Kasumi-1 (cell line): ENCODE measurements at regions not wholly inside any gene's neighbourhood (a gene's known extent, or its start where the extent isn't known, plus 50 kb on each side); places are given as distances from the start of the nearest gene placed in this dataset.

ENCODE experiments used
- DNase-seq, 2 experiments: peaks; one replicate each; lab custom pipeline; 2025; lab: John Stamatoyannopoulos, UW

DNA sequence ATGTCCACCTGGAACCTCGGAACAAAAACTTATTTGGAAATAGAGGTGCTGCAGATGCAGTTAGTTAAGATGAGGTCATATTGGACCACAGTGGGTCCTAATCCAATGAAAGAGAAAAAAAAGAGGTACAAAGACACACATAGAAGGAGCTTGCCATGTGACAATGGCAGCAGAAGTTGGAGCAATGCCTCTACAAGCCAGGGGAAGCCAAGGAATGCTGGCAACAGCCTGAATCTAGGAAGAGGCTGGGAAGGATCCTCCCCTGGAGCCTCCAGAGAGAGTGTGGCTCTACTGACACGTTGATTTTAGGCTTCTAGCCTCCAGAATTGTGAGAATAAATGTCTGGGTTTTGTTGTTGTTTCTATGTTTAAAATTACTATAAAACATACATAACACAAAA, 521.8 kb upstream of the CCDC196 start:
- DNase-seq = no peak

DNA sequence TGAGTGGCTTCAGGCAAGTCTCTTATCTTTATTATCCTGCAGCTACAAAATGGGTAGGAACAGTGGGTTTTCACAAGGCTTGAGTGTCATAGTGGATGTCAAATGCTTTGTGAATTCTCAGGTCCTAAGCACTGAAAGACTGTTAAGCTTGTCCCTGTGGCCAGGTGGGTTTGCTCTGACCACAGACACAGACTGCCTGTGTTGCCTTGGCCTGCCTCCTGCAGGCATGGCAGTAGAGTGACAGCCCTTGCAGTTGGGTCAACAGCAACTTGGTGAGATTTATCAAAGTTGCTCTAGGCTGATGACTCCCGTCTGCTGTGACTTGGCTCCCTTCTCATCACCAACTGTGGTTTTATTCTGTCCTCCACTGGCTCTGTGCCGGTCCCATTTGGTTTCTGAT, 520.0 kb upstream of the CCDC196 start:
- no peak for DNase-seq

DNA sequence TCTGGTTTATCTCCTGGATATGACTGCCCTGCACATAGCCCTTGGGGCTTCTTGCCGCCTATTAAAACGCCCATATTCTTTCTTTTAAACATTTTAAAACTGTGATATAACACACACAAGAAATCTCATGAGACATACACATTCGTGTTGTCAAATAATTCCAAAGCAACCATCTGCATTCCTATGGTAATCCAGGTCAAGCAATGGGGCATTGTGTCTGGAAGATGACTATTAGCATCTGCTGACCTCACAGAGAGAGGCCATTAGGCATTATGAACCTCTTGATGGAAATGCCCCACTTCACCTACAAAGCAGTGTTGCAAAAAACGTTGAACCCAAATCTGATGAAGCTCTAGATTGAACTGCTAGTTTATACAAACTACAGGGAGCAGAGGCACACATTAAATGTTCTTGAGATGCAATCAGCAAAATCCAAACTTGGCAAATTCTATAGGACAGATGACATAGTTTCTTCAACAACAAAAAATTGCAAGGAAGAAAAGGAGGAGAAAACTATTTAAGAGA, 513.8 kb upstream of the CCDC196 start:
- DNase-seq = no peak

DNA sequence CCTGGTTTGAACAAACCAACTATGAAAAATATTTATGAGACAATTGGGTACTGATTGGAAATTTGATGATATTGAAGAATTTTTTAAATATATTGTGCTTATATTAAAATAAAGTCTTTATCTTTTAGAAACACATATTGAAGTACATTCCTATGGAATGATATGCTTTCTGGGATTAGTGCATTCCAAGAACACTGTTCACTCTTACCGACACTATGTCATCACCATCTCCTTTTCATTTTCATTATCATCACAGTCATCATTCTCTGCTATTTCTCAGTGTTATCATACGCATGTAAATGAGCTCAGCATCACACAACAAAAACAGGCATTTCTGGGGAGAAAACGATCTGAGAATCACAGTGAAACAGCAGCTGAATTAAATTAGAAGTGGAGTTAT, 513.3 kb upstream of the CCDC196 start:
- DNase-seq = no peak

DNA sequence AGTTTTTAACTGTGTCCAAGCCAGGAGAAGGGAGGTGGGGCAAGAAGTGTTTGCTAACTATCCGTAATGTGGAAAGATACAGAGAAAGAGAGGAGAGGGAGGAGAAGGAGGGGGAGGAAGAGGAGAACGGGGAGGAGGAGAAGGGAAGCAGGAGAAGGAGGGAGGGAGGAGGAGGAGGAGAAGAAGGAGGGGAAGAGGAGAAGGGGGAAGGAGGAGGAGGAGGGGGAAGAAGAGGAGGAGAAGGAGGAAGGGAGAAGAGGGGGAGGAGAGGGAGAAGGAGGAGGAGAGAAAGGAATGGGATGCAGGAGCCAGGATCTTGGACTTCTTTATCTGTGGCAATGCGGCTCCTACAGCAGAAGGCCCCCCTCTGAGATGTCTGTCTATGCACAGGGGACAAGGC, 510.3 kb upstream of the CCDC196 start:
- DNase-seq = no peak

DNA sequence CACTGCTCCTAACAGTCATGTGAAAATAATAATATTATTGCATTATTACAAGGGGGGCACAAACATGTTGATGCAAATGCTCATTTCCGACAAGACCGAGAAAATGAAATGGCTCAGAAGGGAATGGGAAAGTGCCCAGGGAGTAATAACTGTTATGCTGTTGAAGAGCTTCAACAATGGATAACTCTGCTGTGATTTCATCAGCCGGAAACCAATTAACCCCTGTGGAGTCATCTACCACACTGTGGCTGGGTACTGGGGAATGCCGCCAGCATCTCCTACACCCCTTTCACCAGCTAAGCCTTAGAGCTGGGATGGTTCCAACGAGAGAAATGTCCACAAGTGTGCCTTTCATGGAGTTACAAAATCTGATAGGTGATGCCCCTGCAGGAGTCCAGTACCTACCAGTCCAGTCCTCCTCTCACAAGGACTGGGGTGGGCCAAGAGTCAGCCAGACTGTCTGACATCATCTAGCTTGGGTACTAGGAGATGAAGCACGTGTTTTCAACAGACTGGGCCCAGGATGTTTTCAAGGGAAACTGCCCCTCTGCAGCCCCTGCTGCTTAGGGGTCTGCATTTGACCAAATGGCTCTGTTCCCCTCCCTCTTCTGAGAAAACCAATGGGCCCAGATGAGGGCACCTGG, 509.3 kb upstream of the CCDC196 start:
- DNase-seq = no peak

DNA sequence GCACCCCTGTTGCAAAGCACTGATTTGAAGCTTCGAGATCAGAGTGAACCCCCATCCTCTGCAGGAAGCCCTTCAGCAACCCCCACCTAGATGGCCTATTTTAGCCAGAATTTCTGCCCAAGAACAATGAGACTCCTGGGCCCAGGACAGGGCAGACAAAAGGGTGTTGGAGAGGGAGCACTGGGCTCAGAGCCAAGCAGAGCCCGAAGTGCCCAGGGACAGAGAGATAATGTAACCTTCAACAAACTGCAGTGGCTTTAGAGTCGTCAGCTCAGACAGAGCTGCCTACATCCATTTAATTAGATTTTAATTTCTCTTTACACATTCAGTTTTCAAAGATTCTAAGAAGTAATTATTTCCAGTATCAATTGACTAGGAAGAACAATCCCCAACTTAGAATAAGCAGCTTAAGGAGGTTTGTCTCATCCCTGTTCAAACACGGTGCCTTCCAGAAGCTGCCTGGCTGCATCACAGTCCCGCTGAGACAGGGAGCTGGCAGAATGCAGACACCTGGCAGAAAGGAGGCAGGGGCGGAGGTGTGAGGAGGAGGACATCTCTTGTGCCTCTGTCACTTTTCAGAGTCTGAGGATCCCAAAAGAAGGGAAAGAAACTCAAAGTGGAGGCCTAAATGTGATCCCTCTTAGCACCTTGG, 504.9 kb upstream of the CCDC196 start:
- DNase-seq = no peak

DNA sequence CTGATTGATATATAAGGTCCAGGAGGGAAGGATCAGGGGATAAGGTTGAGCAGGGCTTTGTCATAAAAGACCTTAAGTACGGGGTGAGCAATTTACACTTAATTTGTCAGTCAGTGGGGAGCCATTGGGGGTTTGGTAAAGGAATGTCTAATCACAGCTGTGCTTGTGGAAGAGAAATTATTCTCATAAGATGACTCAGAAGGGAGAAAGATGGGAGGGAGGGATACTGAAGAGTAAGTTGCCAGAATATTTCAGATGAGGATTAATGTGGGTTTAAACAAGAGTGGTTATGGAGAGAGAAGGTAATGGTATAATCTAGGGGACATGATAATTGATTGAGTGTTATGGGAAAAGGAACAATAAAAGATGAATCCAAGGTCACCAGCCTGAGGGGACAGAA, 500.1 kb upstream of the CCDC196 start:
- DNase-seq = no peak

DNA sequence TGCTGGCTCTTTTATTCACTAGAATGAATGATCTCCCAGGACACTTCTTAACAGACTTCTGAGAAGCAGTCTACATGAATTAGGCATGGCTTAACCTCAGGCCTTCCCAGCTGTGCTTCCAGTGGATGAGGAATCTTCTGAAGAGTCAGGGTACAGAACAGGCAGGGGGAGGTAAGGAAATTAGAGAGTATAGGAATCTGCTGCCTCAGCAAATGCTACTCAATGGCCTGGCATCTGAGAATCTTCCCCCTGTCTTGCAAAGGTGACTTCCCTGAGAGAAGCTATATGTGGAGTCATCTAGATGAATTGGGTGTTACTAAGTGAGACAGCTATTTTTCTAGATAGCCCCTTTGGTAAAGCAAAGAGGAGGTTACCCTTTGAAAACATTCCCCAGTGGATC, 496.2 kb upstream of the CCDC196 start:
- DNase-seq = no peak

DNA sequence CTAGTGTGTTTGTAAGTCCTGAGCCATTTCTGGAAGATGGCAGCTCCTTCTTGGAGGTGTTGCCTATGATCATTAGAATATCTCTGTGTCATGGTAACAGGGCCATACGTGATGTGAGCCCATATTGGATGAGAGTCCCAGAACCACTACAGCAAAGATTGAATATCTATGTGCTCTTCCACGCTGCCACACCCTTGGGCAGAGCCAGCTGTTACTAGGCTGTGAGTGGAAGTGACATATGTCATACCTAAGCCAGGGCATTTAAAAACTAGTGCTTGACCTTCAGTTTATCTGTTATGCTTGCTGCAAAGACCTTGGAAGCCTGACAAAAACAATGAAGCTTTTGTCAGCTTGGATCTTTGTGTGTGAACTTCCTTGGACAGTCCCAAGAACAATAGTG, 495.1 kb upstream of the CCDC196 start:
- DNase-seq = no peak

DNA sequence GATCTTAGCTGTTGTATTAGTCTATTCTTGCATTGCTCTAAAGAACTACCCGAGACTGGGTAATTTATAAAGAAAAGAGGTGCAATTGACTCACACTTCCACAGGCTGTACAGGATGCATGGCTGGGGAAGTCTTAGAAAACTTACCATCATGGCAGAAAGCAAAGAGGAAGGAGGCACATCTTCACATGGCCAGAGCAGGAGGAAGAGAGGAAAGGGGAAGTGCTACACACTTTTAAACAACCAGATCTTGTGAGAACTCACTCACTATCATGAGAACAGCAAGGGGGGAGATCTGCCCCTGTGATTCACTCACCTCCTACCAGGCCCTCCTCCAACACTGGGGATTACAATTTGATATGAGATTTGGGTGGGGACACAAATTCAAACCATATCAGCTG, 494.2 kb upstream of the CCDC196 start:
- DNase-seq = peak; percentile 42 to 60

DNA sequence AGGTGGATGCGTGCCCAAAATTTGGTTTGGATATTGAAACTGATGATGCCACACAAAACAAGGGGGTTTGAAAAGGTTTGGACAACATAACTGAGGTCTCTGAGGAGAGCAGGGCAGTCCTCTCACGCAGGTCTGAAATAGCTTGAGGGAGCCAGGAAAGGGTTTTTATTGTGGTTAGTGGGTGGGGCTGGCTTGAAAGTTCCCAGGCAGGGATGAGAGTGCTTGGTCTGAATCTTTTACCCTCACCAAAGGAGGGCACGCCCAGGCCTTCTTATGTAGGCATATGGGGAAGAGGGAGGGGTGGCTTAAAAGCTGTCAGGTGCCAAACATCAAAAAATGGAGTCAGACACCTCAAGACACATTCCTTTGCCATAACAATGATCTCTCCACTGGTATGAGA, 493.1 kb upstream of the CCDC196 start:
- DNase-seq = no peak

DNA sequence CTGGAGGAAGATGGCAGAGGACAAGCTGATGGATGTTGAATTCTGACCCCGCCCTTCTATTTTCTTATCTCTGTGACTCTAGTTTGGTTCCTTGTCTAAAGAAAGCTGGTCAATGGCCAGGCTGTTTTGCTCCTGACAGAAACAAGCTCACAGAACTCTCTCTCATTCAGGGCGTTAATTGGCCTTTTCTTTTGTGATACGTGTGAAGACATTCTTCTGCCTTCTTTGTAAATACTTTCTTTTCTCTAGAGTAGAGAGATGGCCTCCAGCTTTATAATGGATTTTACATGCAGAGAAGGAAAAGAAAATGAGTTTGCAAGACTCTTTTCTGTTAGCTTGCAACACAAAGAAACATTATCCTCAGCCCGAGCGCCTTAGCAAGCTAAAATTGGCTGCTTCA, 492.2 kb upstream of the CCDC196 start:
- no peak for DNase-seq

DNA sequence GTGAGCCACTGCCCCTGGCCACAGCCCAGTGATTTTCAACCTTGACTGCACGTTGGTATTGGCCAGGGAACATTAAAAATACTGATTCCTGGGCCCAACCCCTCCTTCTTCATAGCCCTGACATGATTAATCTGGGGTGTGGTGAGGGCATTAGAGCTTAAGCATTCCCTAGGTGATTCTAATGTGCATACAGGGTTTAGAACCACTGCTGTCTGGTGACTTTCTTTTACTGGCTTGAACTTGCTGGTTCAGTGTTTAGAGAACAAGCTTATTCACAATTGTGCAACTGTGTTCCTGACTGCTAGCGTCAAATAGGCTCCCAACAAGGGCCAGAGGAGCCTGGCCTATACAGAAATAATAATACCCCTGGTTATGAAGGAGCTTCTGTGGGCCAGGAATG, 488.8 kb upstream of the CCDC196 start:
- DNase-seq = no peak

DNA sequence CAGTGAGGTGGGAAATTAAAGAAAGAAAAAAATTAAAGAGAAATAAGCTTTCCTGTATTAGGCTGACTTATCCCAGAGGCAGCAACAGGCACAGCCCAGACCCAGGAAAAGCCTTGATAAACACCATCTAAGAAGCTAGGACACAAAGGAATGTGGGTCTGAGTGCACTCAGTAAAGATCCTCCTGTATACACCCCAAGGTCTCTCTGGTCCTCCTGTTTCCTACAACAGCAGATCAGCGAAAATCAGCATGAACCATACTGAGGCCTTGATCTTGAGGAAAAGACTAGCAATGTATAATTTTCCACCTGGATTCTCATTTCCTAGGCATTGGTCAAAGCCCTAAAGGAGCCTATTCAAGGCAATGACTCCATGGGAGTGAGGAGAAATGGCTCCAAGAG, 486.3 kb upstream of the CCDC196 start:
- no peak for DNase-seq

DNA sequence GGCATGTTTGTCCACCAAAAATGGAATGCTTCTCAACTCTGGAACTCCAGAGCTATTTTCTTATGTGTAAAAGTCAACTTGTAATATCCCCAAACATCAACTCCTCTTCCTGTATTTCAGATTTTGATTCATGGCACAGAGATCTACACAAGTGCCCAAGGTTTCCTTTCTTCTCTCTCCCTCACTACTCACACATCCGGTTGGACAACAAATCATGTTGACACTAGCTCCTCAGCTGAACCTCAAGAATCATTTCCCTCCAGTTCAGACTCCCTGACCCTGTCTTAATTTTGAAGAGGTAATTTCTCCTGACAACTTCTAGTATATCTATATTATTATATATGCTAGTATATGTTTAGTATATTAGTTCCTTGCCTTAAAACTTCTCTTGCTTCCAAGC, 485.4 kb upstream of the CCDC196 start:
- DNase-seq = no peak

DNA sequence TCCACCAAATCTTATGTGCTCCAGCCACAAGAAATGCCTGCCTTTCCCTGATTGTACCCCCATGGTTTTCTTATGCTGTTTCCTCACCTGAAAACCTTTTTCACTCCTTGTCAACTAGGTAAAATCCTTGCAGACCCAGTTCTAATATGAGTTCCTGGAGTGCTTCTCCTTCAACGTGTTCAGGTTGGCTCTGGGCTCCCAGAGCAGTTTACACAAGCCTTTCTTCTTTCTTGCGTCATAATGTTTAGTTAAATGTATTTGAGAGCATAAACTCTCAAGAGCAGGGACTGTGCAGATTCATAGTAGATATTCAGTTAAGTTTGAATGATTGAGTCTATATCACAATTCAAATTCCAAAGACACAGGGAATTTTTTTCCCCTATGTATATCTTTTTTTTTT, 484.8 kb upstream of the CCDC196 start:
- no peak for DNase-seq

DNA sequence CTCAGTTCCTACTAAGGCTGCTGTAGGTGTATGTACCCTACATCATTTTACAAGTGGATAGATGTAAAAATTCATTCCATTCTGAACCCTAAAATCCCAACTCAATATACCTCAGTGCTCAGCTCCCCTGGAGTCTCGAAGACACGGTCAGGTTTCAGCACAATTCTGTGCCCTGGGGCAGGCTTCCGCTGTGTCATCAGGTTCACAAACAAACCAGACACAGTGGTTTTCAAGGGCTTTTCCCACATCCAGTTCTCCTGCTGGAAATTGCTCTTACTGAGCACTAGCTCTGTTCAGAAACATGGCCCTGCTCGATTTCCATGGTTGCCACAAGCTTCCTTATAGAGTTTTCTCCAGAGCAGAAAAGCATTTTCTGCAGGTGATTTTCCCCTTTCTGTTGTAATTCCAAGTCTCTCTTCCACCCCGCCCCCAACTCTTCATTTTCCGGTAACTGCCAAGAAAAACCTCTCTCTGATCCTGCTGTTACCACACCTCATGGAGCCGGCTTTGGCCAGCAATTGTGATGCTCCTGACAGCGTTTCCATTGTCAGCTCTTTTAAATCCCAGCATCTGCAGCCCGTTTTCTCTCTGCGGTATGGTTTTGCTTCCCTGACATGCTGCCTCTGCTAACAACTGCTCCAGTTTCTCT, 483.0 kb upstream of the CCDC196 start:
- DNase-seq = no peak

DNA sequence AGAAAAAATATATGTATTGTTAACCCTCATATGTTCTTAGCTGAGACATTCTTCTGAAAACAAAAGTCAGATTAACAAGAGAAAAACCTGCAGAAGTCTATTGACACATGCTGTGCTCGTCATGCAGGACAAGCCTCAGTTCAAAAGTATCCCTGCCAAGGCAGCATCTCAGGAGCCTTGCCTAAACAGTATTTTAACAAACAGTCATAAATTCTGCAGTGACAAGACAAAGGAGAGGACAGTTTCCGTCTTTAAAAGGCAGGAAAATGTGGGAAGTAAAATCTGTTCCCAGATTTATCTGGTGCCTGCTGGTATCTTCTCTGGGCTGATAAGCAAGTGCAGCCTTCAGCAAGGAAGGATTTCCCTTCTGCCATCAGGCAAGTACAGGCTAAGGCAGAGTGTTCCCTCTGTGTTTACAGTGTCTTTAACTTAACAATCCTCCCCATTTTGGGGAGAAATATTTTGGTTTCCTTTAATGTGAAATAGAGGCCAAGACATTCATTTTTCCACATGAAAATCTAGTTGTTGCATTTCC, 480.2 kb upstream of the CCDC196 start:
- no peak for DNase-seq

DNA sequence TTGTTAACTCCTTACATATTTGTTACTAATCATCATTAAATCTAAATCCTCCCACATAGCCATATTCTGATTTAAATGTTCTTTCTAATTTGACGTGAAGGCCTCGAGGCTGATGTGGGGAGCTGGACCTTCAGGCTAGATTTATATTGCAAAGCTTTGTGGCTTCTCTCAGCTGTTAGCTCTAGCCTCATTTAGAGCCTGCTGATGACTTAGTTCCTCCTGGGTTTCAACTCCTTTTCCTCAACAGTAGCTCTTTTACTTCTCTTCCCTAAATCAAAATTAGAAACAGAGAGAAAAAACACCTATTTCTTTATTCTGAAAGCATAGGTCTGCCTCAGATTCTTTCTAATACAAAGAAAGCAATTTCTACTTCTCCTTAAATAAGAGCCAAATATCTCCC, 477.5 kb upstream of the CCDC196 start:
- peak; percentile 28 to 37 for DNase-seq

DNA sequence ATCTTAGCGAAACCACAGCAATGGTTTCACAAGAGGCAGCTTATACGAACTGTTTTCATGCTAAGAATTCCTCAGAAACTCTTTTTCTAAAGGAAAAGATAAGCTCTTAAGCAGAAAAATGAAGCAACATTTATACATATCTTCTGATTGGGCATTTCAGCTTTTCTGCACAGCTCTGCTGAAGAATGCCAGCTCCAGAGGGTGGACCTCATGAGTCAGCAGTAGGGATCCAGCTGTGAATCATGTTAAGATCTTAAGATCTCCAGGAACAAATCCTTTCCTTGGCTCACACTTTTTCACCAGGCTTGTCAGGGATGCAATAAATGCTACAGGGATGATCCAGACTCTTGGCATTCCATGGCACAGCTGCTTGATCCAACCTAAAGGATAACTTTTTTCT, 477.1 kb upstream of the CCDC196 start:
- DNase-seq = no peak

DNA sequence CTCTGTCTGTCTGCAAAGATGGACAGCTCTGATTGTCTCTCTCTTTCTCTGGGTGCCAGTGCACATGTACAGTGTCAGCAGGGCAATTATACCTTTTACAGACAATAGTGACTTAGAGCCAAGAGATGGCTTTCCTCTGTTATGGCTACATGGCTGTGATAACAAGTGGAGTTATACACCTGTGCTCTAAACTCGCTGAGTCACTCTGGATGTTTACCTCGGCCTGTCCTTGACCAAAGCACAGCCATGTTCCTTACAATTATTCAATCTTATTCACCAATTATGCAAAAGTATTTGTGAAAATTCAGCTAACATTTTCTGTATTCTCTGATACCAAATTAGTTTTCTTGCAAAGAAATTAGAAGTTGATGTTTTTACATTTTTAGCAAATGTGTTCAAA, 475.5 kb upstream of the CCDC196 start:
- no peak for DNase-seq

DNA sequence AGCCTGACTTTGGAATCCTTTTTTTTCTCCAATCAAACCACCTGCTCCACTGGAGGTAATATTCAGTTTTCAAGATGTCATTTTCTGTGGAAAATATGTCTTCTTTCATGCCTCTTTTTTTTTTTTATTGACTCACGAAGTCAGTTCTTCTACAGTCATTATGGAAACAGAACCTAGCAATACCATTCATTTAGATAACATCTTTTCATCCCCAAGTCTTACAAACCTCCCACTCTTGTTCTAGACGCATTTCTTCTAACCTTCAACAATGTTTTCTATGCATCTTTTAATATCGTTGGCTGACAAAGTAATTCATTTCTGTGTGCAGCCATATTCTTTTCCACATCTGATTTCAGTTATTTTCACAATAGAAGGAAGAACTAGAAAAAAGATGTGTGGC, 474.3 kb upstream of the CCDC196 start:
- no peak for DNase-seq
